IMR-90 (cell line): ENCODE measurements at regions not wholly inside any gene's neighbourhood (a gene's known extent, or its start where the extent isn't known, plus 50 kb on each side); places are given as distances from the start of the nearest gene placed in this dataset.

Experiments used
- ATAC-seq: fragments of 200-7000 bp; cut with Tn5 transposase; 2 replicates; pipeline ENCODE4 v1.9.1; 2020; ENCODE audit warnings: low read depth, mild to moderate bottlenecking, moderate library complexity
- BruUV-seq: library from RNA; stranded (reverse); fragments of 400-500 nt; replicated peaks from 2 replicates; lab custom pipeline; 2021; lab: Mats Ljungman, UMichigan
- CTCF ChIA-PET: fragments of 300-600 bp; formaldehyde crosslinking; extraction: SDS; loops from one replicate; lab custom pipeline; 2021; ENCODE audit warnings: antibody characterized with exemption; lab: Yijun Ruan, JAX
- POLR2A ChIA-PET: fragments of 300-600 bp; sonication (Branson Sonifier 250); formaldehyde crosslinking; loops from one replicate; lab custom pipeline; 2022; ENCODE audit warnings: antibody characterized with exemption; ENCODE audit not compliant: unreplicated experiment; lab: Charles Lee
- DNase-seq: peaks from one replicate; pipeline ENCODE4 v3.0.0; 2013
- H2AFZ ChIP-seq: replicated peaks from 2 replicates; pipeline ENCODE3; 2013; ENCODE audit warnings: low read length, mild to moderate bottlenecking; ENCODE audit not compliant: poor library complexity
- H2AK5ac ChIP-seq: 2 replicates; pipeline ENCODE4 v1.6.1; 2013; ENCODE audit warnings: low read depth, low read length, inconsistent platforms
- H2AK9ac ChIP-seq: replicated peaks from 2 replicates; pipeline ENCODE3; 2013; ENCODE audit warnings: mild to moderate bottlenecking, low read depth, low read length, moderate library complexity; ENCODE audit not compliant: poor library complexity
- H2BK120ac ChIP-seq: 2 replicates; pipeline ENCODE4 v1.6.1; 2013; ENCODE audit warnings: low read depth, low read length, inconsistent platforms
- H2BK15ac ChIP-seq: 3 replicates; pipeline ENCODE4 v1.6.1; 2013; ENCODE audit warnings: low read depth, low read length, inconsistent platforms
- H2BK20ac ChIP-seq: 2 replicates; pipeline ENCODE4 v1.6.1; 2013; ENCODE audit warnings: low read depth, mild to moderate bottlenecking, inconsistent platforms, low read length, moderate library complexity
- H2BK5ac ChIP-seq: 2 replicates; pipeline ENCODE4 v1.6.1; 2013; ENCODE audit warnings: mild to moderate bottlenecking, low read depth, low read length, inconsistent platforms; ENCODE audit not compliant: poor library complexity, severe bottlenecking
- H3K14ac ChIP-seq: replicated peaks from 2 replicates; pipeline ENCODE4 v1.6.1; 2013; ENCODE audit warnings: low read depth, low read length, inconsistent platforms
- H3K18ac ChIP-seq: 2 replicates; pipeline ENCODE4 v1.6.1; 2013; ENCODE audit warnings: low read depth, low read length, control low read depth
- H3K23ac ChIP-seq: 2 replicates; pipeline ENCODE4 v1.6.1; 2013; ENCODE audit warnings: low read depth, low read length, inconsistent platforms
- H3K27ac ChIP-seq: 2 replicates; pipeline ENCODE4 v1.5.1; 2013; ENCODE audit warnings: mild to moderate bottlenecking, control low read depth, low read length; ENCODE audit not compliant: insufficient read depth
- H3K27me3 ChIP-seq: 2 replicates; pipeline ENCODE4 v1.6.1; 2013; ENCODE audit warnings: low read length; ENCODE audit not compliant: control insufficient read depth, insufficient read depth
- H3K36me3 ChIP-seq: 2 replicates; pipeline ENCODE4 v1.6.1; 2013; ENCODE audit warnings: low read length, mixed read lengths; ENCODE audit not compliant: control insufficient read depth, insufficient read depth
- H3K4ac ChIP-seq: 2 replicates; pipeline ENCODE4 v1.6.1; 2013; ENCODE audit warnings: low read depth, low read length, inconsistent platforms
- H3K4me1 ChIP-seq: 2 replicates; pipeline ENCODE4 v1.6.1; 2013; ENCODE audit warnings: low read length, mixed read lengths; ENCODE audit not compliant: control insufficient read depth, insufficient read depth
- H3K4me2 ChIP-seq: 2 replicates; pipeline ENCODE4 v1.6.1; 2013; ENCODE audit warnings: low read depth, mild to moderate bottlenecking, control low read depth, low read length, moderate library complexity
- H3K4me3 ChIP-seq: 2 replicates; pipeline ENCODE4 v1.5.1; 2013; ENCODE audit warnings: low read depth, mild to moderate bottlenecking, control low read depth, low read length, moderate library complexity; ENCODE audit not compliant: insufficient read depth
- H3K56ac ChIP-seq: 2 replicates; pipeline ENCODE4 v1.6.1; 2013; ENCODE audit warnings: low read length, inconsistent platforms; ENCODE audit not compliant: insufficient read depth; ENCODE audit errors: extremely low read depth
- H3K79me1 ChIP-seq, 2 experiments: 2 replicates each; pipeline ENCODE4 v1.6.1; 2013; ENCODE audit warnings: low read length in 2 of 2, inconsistent platforms in 1 of 2, low read depth in 1 of 2
- H3K9ac ChIP-seq: 2 replicates; pipeline ENCODE4 v1.6.1; 2013; ENCODE audit warnings: low read depth, low read length, control low read depth
- H3K9me1 ChIP-seq: 2 replicates; pipeline ENCODE4 v1.6.1; 2013; ENCODE audit warnings: low read length, inconsistent platforms; ENCODE audit not compliant: insufficient read depth
- H3K9me3 ChIP-seq: 2 replicates; pipeline ENCODE4 v1.6.1; 2013; ENCODE audit warnings: low read length; ENCODE audit not compliant: control insufficient read depth, insufficient read depth
- H4K20me1 ChIP-seq: 2 replicates; pipeline ENCODE4 v1.6.1; 2013; ENCODE audit warnings: low read length, inconsistent platforms; ENCODE audit not compliant: insufficient read depth
- H4K5ac ChIP-seq: 2 replicates; pipeline ENCODE4 v1.6.1; 2013; ENCODE audit warnings: mild to moderate bottlenecking, low read depth, low read length, control low read depth
- H4K8ac ChIP-seq, 2 experiments: 2 replicates each; pipeline ENCODE4 v1.6.1; 2013; ENCODE audit warnings: low read depth in 2 of 2, low read length in 2 of 2, control low read depth in 1 of 2, inconsistent platforms in 1 of 2
- H4K91ac ChIP-seq: 2 replicates; pipeline ENCODE4 v1.6.1; 2013; ENCODE audit warnings: low read depth, low read length, inconsistent platforms; ENCODE audit not compliant: insufficient read depth
- CHD1 ChIP-seq: IDR thresholded peaks from 2 replicates; pipeline ENCODE4 v1.6.1; 2012; ENCODE audit warnings: low read depth, low read length, improper control_type of control experiment
- MAZ ChIP-seq: IDR thresholded peaks from 2 replicates; pipeline ENCODE4 v1.6.1; 2012; ENCODE audit warnings: low read depth, mild to moderate bottlenecking, low read length, improper control_type of control experiment, moderate library complexity, borderline replicate concordance
- RAD21 ChIP-seq: IDR thresholded peaks from 2 replicates; pipeline ENCODE4 v1.6.1; 2012; ENCODE audit warnings: low read length, improper control_type of control experiment
- RFX5 ChIP-seq: IDR thresholded peaks from 2 replicates; pipeline ENCODE4 v1.8.0; 2012; ENCODE audit warnings: low read depth, mild to moderate bottlenecking, low read length, moderate library complexity
- SMC3 ChIP-seq: fragments of 150-350 bp; IDR thresholded peaks from 2 replicates; pipeline ENCODE4 v1.6.1; 2016; ENCODE audit warnings: low read depth, mild to moderate bottlenecking, antibody characterized with exemption, low read length, moderate library complexity
- WGBS, 2 experiments: methylation state at CpG; one replicate each; pipeline versions ENCODE4 v1.1.5 to v1.1.7; 2013; ENCODE audit warnings: missing lambda C conversion rate in 2 of 2; ENCODE audit not compliant: insufficient read length in 1 of 2; ENCODE audit errors: extremely low coverage in 2 of 2; 5-methylcytosine and 5-hydroxymethylcytosine counted together
- dilution Hi-C: fragments of 300-500 bp; cut with HindIII; formaldehyde crosslinking; loops from one replicate; pipeline ENCODE4 v1.14.3; 2018; ENCODE audit warnings: low sequenced_read_pairs; ENCODE audit not compliant: unreplicated experiment
- in situ Hi-C: fragments of 300-500 bp; cut with MboI; formaldehyde crosslinking; loops from 3 replicates; pipeline ENCODE4 v1.14.3; 2019; ENCODE audit warnings: low sequenced_read_pairs, inconsistent platforms, mixed read lengths
- intact Hi-C: fragments of 100-400 bp; cut with micrococcal nuclease; formaldehyde crosslinking; loops from 2 replicates; pipeline ENCODE4 v1.10.0; 2022
- TF ChIP-seq, protein P1 (sequence below): conservative IDR thresholded peaks from 2 replicates; pipeline ENCODE4 v1.5.1; 2012; ENCODE audit warnings: mild to moderate bottlenecking, low read depth, low read length, improper control_type of control experiment
- TF ChIP-seq, protein P2 (sequence below): fragments of 150-350 bp; IDR thresholded peaks from 2 replicates; pipeline ENCODE4 v1.6.1; 2017; ENCODE audit warnings: mild to moderate bottlenecking, antibody characterized with exemption, low read length, low read depth

DNA sequence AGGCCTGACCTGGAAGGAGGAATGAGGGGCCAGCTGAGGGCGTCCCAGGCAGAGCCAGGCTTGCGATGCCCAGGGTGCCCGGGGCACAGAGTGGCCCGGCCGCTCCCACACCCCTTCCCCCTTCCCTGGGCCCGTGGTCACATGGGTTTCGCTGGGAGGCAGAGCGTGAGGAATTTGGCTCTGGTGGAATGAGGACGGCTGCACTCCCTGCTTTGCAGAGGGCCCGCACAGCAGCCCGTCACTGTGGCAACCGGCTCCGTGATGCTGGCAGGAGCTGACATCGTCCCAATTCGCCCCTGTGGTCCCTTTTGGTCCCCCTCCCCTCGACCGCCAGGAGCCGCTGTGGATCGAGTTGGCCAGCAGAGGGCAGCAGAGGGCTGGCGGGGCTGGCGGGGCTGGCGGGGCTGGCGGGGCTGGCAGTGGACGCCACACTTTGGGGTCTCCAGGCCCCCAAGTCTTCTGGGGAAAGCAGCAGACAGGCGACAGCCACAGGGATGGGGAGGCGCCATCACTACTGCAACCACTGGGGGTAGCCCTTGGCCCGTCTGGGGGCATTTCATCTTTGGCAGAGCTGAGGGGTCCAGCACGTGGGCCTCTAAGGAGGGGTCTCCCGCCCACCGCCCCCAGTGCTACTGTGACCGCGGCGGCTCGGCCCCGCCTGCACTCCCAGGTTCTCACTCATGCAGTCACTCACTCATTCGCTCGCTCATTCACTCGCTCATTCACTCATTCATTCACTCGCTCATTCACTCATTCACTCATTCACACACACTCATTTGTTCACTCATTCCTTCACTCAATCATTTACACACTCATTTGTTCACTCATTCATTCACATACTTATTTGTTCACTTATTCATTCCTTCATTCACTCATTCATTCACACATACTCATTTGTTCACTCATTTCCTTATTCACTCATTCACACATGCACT is 49.7 kb upstream of the BHLHE23 start:
- intact Hi-C loops = loop anchor here (1.0 to 10.0 kb wide), 3 partner anchors 128 to 326 kb away; no protein-coding TSS in a partner anchor
- H3K4me3 ChIP-seq = no peak overlapping the region

More for the DNA sequence above, 49.7 kb upstream of the BHLHE23 start:
- Histone ChIP-seq H2BK15ac (no peak overlapping the region), H3K27me3 (peaks cover 32% of the 10 kb centered on the region), H3K18ac (no peak overlapping the region), H3K56ac (no peak overlapping the region), H2AK5ac (no peak overlapping the region), H3K23ac (no peak overlapping the region), H3K27ac (no peak overlapping the region), H3K9me1 (peaks cover 3% of the 10 kb centered on the region; the same call in 1 of the 2 replicates), H3K9ac (no peak overlapping the region), H3K14ac (no peak overlapping the region), H2BK5ac (no peak overlapping the region), H3K9me3 (no peaks in the 10 kb centered on the region; the same call in 1 of the 2 replicates), H4K91ac (no peak overlapping the region), H3K79me1 (no peaks in the 10 kb centered on the region), H4K5ac (no peak overlapping the region), H2AFZ (peak overlapping the region; percentile 79), H3K4me1 (no peaks in the 10 kb centered on the region), H4K8ac (no peak overlapping the region), H4K20me1 (no peaks in the 10 kb centered on the region), H3K36me3 (no peaks in the 10 kb centered on the region), H2BK120ac (no peak overlapping the region), H3K4me2 (no peak overlapping the region; the same call in 1 of the 2 replicates), H2BK20ac (no peak overlapping the region), H3K4ac (no peak overlapping the region), H2AK9ac (peak overlapping the region; percentile 34)
- WGBS, 2 experiments = 9 to 100% methylated on average over 1 to 25 of the region's 39 CpGs
- in situ Hi-C loops = no loop called here
- ATAC-seq (peak; percentile 88), DNase-seq (no peak)
- TF ChIP-seq, protein P1, sequence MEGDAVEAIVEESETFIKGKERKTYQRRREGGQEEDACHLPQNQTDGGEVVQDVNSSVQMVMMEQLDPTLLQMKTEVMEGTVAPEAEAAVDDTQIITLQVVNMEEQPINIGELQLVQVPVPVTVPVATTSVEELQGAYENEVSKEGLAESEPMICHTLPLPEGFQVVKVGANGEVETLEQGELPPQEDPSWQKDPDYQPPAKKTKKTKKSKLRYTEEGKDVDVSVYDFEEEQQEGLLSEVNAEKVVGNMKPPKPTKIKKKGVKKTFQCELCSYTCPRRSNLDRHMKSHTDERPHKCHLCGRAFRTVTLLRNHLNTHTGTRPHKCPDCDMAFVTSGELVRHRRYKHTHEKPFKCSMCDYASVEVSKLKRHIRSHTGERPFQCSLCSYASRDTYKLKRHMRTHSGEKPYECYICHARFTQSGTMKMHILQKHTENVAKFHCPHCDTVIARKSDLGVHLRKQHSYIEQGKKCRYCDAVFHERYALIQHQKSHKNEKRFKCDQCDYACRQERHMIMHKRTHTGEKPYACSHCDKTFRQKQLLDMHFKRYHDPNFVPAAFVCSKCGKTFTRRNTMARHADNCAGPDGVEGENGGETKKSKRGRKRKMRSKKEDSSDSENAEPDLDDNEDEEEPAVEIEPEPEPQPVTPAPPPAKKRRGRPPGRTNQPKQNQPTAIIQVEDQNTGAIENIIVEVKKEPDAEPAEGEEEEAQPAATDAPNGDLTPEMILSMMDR = peak; percentile 65
- no peak for TF ChIP-seq RFX5
- TF ChIP-seq MAZ = peak; percentile 29; the same call in 1 of the 2 replicates
- TF ChIP-seq, protein P2, sequence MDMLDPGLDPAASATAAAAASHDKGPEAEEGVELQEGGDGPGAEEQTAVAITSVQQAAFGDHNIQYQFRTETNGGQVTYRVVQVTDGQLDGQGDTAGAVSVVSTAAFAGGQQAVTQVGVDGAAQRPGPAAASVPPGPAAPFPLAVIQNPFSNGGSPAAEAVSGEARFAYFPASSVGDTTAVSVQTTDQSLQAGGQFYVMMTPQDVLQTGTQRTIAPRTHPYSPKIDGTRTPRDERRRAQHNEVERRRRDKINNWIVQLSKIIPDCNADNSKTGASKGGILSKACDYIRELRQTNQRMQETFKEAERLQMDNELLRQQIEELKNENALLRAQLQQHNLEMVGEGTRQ = peak; percentile 29; the same call in 1 of the 2 replicates
- peak; percentile 47 for TF ChIP-seq RAD21
- no peak for TF ChIP-seq CHD1
- peak; percentile 32 for TF ChIP-seq SMC3
- dilution Hi-C loops = no loop called here
- POLR2A ChIA-PET = no interaction called here
- CTCF ChIA-PET = no interaction called here
- no TSS peak for BruUV-seq
